HG02642 (cell line): ENCODE measurements at regions not wholly inside any gene's neighbourhood (a gene's known extent, or its start where the extent isn't known, plus 50 kb on each side); places are given as distances from the start of the nearest gene placed in this dataset.
"Not testable (repeated sequence)": the region's sequence is repeated elsewhere in the genome, so short reads cannot be mapped to it uniquely, and the experiment has no call there.

Experiments
- ATAC-seq: cut with Tn5 transposase; IDR thresholded peaks from one replicate; pipeline ENCODE4 v1.9.1; 2021; ENCODE audit warnings: mild to moderate bottlenecking; ENCODE audit not compliant: unreplicated experiment, poor library complexity

- no peak for ATAC-seq
Observed at GRCh38 chr4:124105212-124105611, 607.3 kb downstream of the ANKRD50 start.

- ATAC-seq, result no peak
Observed at GRCh38 chr4:124111411-124111810, 601.1 kb downstream of the ANKRD50 start.

DNA sequence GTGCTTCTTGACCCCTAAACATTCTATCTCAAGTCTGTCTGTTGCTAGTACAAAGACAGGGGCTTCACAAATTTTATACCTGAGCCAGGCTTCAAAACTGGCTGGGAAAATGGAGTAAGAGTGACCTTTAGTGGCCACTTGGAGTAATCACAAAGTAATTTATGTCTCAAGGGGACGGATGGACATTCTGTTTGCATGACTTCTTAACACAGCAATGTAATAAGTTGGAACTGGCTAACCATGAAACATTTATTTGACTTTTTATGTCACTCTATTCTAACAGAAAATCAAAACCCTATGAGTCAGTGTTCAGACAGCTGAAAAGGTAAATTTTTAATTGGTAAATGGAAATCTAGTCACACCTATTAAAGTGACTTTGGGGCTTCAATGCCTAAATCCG, 600.6 kb downstream of the ANKRD50 start:
- ATAC-seq, result no peak

GRCh38 chr4:124118061-124118460, 594.5 kb downstream of the ANKRD50 start:
- ATAC-seq, result no peak

DNA sequence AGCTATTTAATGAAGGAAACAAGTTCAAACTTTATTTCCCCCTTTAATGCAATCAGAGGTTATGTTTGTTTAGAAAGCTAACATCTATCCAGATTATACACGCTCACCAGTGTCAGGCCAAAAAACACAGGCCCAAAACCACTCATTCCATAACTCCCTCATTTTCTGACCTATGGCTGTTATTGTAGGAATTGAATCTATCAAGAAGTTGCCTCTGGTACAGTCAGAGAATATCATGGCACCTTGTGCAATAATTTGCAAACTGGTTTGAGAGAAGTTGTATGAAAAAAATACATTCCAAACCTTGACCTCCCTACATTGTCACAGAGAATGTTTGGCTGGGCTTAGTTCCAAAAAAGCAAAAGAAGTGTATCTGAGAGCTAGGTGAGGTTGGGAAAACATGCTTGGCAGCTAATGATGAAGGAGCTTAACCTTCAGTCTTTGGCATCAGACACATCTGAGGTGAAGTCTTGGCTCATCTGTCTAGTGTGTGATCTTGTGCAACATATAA, 591.0 kb downstream of the ANKRD50 start:
- no peak for ATAC-seq

GRCh38 chr4:124123181-124123580, 589.4 kb downstream of the ANKRD50 start:
- ATAC-seq, result no peak

GRCh38 chr4:124123721-124124120, 588.8 kb downstream of the ANKRD50 start:
- no peak for ATAC-seq

DNA sequence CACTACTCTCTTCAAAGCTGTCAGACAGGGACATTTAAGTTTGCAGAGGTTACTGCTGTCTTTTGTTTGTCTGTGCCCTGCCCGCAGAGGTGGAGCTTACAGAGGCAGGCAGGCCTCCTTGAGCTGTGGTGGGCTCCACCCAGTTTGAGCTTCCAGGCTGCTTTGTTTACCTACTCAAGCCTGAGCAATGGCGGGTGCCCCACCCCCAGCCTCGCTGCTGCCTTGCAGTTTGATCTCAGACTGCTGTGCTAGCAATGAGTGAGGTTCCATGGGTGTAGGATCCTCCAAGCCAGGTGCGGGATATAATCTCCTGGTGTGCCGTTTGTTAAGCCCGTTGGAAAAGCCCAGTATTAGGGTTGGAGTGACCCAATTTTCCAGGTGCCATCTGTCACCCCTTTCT, 581.2 kb downstream of the ANKRD50 start:
- not testable (repeated sequence) for ATAC-seq

DNA sequence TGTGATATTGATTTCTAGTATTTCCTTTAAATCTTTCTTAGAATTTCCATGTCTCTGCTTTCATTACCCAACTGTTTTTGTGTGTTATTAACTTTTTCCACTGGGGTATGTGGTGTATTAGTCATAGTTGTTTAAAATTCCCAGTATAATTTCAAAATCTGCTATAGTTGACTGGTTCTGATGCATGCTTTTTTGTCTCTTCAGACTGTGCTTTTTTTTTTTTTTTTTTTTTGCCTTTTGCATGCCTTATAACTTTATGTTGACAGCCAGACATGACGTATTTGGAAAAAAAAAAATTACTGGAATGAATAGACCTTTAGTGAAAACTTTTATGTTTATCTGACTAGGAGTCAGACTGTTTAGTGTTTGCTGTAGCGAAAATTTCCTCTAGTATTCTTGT, 580.4 kb downstream of the ANKRD50 start:
- ATAC-seq, result no peak

GRCh38 chr4:124133753-124134152, 578.8 kb downstream of the ANKRD50 start:
- no peak for ATAC-seq

DNA sequence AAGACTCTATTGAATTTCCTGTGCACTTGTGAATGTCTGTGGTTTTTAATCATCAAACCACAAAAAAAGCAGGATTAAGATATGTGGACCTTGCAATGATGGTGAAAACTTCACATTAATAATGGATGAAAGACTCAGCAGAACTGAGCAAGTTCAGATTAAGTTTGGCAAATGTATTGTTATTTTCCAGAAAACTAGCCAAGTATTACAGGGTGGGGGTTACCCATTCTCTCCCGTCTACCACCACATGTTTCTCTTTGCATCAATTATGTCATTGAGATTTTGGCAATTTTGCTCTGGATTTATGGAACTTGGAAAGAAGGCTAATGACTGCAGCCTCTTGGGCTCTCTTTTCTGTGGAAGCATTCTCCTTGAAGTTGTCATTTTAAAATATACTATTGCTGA, 577.1 kb downstream of the ANKRD50 start:
- ATAC-seq, result no peak

DNA sequence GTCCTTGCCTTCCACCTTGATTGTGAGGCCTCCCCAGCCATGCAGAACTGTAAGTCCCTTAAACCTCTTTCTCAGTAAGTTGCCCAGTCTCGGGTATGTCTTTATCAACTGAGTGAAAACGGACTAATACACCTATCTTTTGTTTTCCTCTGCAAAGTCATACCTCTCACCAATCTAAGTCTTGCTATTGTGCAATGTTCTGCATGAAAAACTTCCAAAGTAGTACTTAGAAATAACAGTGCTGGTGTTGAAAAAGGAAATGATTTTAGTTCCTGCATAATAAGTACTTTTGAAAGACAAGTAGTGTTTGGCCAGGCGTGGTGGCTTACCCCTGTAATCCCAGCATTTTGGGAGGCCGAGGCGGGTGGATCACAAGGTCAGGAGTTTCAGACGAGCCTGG, 573.5 kb downstream of the ANKRD50 start:
- no peak for ATAC-seq

DNA sequence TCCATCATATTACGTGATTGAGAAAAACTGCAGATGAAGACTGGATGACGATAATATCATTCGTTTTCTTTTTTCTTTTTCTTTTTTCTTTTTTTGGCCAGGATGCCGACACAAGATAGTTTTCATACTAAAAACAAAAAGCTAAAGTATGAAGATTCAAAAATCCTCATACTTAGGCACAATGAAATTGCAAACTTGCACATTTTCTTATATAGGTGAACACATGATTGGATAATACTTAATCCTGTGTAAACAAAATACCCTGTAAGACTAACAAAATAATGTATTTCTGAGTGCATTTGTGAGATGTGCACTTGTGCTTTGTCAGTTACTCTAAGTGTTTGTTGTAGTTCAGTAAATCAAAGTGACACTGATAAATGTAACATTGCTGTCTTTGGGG, 568.9 kb downstream of the ANKRD50 start:
- no peak for ATAC-seq

GRCh38 chr4:124144238-124144654, 568.3 kb downstream of the ANKRD50 start:
- ATAC-seq, result no peak

DNA sequence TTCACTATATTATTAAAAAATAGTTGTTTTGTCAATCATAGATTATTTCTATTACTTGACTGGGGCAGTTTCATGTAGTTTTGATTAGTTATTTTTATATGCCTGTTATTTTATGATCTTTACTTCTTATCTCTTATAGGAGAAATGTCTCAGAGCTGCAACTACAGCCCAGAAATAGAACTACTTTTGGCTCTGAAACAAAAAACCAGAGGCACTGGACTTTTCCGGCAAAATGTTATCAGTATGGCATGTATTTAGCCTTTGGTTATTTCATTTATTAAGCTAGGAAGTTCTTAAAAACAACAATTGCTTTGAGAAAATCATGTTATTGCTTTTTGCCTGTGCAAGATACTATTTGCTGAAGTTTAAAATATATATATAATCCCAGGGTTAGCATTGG, 566.5 kb downstream of the ANKRD50 start:
- ATAC-seq, result no peak

- no peak for ATAC-seq
Observed at GRCh38 chr4:124151031-124151430, 561.5 kb downstream of the ANKRD50 start.

DNA sequence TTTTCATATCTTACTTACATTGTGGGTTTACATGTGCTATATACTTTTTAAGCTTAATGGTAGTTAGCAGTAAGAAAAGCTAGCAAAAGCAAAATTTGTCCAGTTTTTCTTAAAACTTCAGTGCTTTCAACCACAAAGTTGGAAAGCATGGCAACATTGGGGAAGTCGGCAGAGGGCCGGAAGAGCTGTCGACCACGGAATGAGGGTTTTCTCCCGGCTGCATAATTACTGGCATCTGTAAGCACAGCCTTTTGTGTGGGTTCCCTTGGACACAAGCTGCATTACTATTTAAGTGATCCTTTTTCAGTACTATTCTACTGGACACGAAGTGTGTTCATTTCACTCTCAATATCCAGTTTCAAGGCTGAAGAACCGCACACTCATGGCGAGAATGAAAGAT, 560.4 kb downstream of the ANKRD50 start:
- no peak for ATAC-seq

DNA sequence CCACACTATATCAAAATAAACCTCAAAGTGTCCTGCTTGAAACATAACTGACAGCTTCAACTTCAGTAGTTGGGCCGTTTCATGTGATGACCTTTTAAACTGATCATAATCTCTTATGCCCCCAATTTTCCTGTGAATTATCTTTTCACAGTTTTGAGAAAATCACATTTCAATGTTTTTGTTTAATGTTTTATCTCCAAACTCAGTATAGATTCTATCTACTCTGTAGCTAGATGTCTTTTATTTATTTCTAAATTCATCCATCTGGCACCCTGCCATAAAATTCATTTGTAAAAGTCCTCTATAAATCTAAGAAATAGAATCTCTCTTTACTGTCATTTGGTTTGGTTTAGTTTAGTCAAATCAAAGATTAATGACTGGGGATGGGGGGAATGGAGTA, 557.3 kb downstream of the ANKRD50 start:
- no peak for ATAC-seq

- no peak for ATAC-seq
Observed at GRCh38 chr4:124157396-124158083, 555.0 kb downstream of the ANKRD50 start.

DNA sequence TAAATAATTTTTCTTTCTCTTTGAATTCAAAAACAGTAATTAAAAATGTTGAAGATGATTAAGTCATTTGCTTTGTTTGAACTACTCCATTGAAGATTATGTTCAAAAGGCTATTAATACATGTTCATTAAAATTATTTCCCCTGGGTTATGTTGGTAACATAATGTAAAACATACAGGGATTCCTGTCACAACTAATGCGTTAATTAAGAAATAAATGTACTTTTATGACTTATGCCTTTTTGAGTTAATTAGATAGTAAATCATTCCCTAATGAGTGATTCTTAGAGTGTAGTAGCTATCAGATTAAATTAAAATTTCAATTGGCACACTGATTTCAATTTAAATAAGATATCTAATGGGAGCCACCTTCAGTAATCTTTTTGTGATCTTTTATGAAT, 549.1 kb downstream of the ANKRD50 start:
- no peak for ATAC-seq

- no peak for ATAC-seq
Observed at GRCh38 chr4:124167602-124168001, 544.9 kb downstream of the ANKRD50 start.

- not testable (repeated sequence) for ATAC-seq
Observed at GRCh38 chr4:124169524-124169923, 543.0 kb downstream of the ANKRD50 start.
